HepG2 (cell line): ENCODE measurements at regions not wholly inside any gene's neighbourhood (a gene's known extent, or its start where the extent isn't known, plus 50 kb on each side); places are given as distances from the start of the nearest gene placed in this dataset.

Experiments
- ATAC-seq: fragments of 200-7000 bp; cut with Tn5 transposase; 3 replicates; pipeline ENCODE4 v1.9.1; 2020; ENCODE audit warnings: mild to moderate bottlenecking, moderate library complexity
- BruUV-seq: library from RNA; stranded (reverse); fragments of 400-500 nt; replicated peaks from 2 replicates; lab custom pipeline; 2021; lab: Mats Ljungman, UMichigan
- CTCF ChIA-PET: fragments of 300-600 bp; formaldehyde crosslinking; extraction: SDS; loops from one replicate; lab custom pipeline; 2021; ENCODE audit warnings: low total read pairs, inconsistent platforms, low intra/inter-chr PET ratio; lab: Yijun Ruan, JAX
- POLR2A ChIA-PET: fragments of 350-600 bp; sonication (Branson Sonifier 250); formaldehyde crosslinking; loops from one replicate; lab custom pipeline; 2020; ENCODE audit warnings: antibody characterized with exemption, inconsistent platforms; lab: Yijun Ruan, JAX
- DNase-seq: peaks from one replicate; pipeline ENCODE4 v3.0.0-alpha.2; 2015; ENCODE audit warnings: low spot score
- FAIRE-seq: peaks from 3 replicates; lab custom pipeline; 2011; peaks lifted over from hg19 to GRCh38; lab: Jason Lieb, UNC
- H2AFZ ChIP-seq: one replicate; pipeline ENCODE4 v1.6.1; 2011; ENCODE audit warnings: low read length, inconsistent platforms
- H3K27ac ChIP-seq: fragments of 300-600 bp; 3 replicates; pipeline ENCODE4 v1.8.0; 2011; ENCODE audit warnings: mixed run types, mild to moderate bottlenecking, mixed read lengths, low read length, inconsistent platforms; ENCODE audit not compliant: insufficient read depth; ENCODE audit errors: extremely low read length
- H3K27me3 ChIP-seq, 2 experiments: fragments of 200-600 bp in 1 of 2; 2 replicates in 1 of 2; 3 replicates in 1 of 2; pipeline versions ENCODE4 v1.6.0 to v1.8.0; 2011; ENCODE audit warnings: low read length in 2 of 2, mild to moderate bottlenecking in 2 of 2, moderate library complexity in 2 of 2, inconsistent platforms in 1 of 2; ENCODE audit not compliant: insufficient read depth in 2 of 2, control insufficient read depth in 1 of 2
- H3K36me3 ChIP-seq, 2 experiments: fragments of 200-600 bp in 1 of 2; replicated peaks in 1 of 2; 2 replicates in 1 of 2; 3 replicates in 1 of 2; pipeline versions ENCODE4 v1.5.1 to v1.8.0; 2011; ENCODE audit warnings: low read length in 2 of 2, inconsistent platforms in 1 of 2; ENCODE audit not compliant: insufficient read depth in 2 of 2, control insufficient read depth in 1 of 2
- H3K4me1 ChIP-seq: 2 replicates; pipeline ENCODE4 v1.5.1; 2012; ENCODE audit warnings: low read length, inconsistent platforms; ENCODE audit not compliant: insufficient read depth
- H3K4me2 ChIP-seq: 2 replicates; pipeline ENCODE4 v1.6.0; 2011; ENCODE audit warnings: low read depth, low read length, inconsistent platforms
- H3K4me3 ChIP-seq, 3 experiments: fragments of 200-600 bp in 1 of 3; sonication (generic), shearing (Covaris generic) in 1 of 3; replicated peaks in 1 of 3; 2 replicates each; pipeline ENCODE4 v1.5.1; 2011 to 2016; ENCODE audit warnings: low read length in 3 of 3, inconsistent platforms in 2 of 3, low read depth in 2 of 3, mild to moderate bottlenecking in 2 of 3, control low read depth in 1 of 3, mixed read lengths in 1 of 3; ENCODE audit not compliant: insufficient read depth in 1 of 3
- H3K79me2 ChIP-seq: one replicate; pipeline ENCODE4 v1.6.1; 2011; ENCODE audit warnings: low read length, inconsistent platforms; ENCODE audit not compliant: insufficient read depth
- H3K9ac ChIP-seq: 2 replicates; pipeline ENCODE4 v1.6.0; 2011; ENCODE audit warnings: mild to moderate bottlenecking, low read depth, low read length, inconsistent platforms; ENCODE audit not compliant: insufficient read depth
- H3K9me3 ChIP-seq: 2 replicates; pipeline ENCODE4 v1.5.1; 2012; ENCODE audit warnings: mild to moderate bottlenecking, low read length
- H4K20me1 ChIP-seq: 2 replicates; pipeline ENCODE4 v1.6.0; 2011; ENCODE audit warnings: inconsistent platforms, mild to moderate bottlenecking, low read length, moderate library complexity; ENCODE audit not compliant: insufficient read depth
- CHD4 ChIP-seq: fragments of 200-600 bp; sonication (generic); IDR thresholded peaks from 2 replicates; pipeline ENCODE4 v1.7.0; 2017; ENCODE audit warnings: mild to moderate bottlenecking, low read length, borderline replicate concordance
- GFI1 ChIP-seq: sonication (generic); formaldehyde crosslinking; IDR thresholded peaks from 2 replicates; pipeline ENCODE4 v1.5.0; 2020; ENCODE audit warnings: missing genetic modification reagents, mild to moderate bottlenecking, borderline replicate concordance
- HNF4A ChIP-seq: sonication (generic); formaldehyde crosslinking; IDR thresholded peaks from 2 replicates; pipeline ENCODE4 v1.4.0; 2020; ENCODE audit warnings: missing genetic modification reagents
- KAT8 ChIP-seq: IDR thresholded peaks from 2 replicates; pipeline ENCODE4 v1.6.1; 2016; ENCODE audit warnings: missing genetic modification reagents, missing compliant biosample characterization
- KLF11 ChIP-seq: IDR thresholded peaks from 2 replicates; pipeline ENCODE4 v1.6.1; 2016; ENCODE audit warnings: missing compliant biosample characterization
- MEIS1 ChIP-seq: sonication (generic); formaldehyde crosslinking; IDR thresholded peaks from 2 replicates; pipeline ENCODE4 v1.9.0; 2021; ENCODE audit warnings: mild to moderate bottlenecking, missing genetic modification reagents, moderate library complexity, borderline replicate concordance
- MTA1 ChIP-seq: sonication (generic); formaldehyde crosslinking; IDR thresholded peaks from 2 replicates; pipeline ENCODE4 v1.4.0; 2020; ENCODE audit warnings: missing genetic modification reagents, mild to moderate bottlenecking, borderline replicate concordance
- NFIC ChIP-seq: IDR thresholded peaks from 2 replicates; pipeline ENCODE4 v1.6.1; 2012; ENCODE audit warnings: mild to moderate bottlenecking, low read length, inconsistent platforms
- PAX8 ChIP-seq: sonication (generic); formaldehyde crosslinking; IDR thresholded peaks from 2 replicates; pipeline ENCODE4 v1.8.0; 2022; ENCODE audit warnings: mild to moderate bottlenecking, missing genetic modification reagents, borderline replicate concordance
- POLR2AphosphoS5 ChIP-seq: IDR thresholded peaks from 2 replicates; pipeline ENCODE4 v1.6.1; 2012; ENCODE audit warnings: low read depth, low read length
- RARA ChIP-seq: IDR thresholded peaks from 2 replicates; pipeline ENCODE4 v1.6.1; 2016; ENCODE audit warnings: missing genetic modification reagents, missing compliant biosample characterization
- SALL1 ChIP-seq: sonication (generic); formaldehyde crosslinking; IDR thresholded peaks from 2 replicates; pipeline ENCODE4 v1.8.0; 2022; ENCODE audit warnings: mild to moderate bottlenecking, missing genetic modification reagents
- SMARCC2 ChIP-seq: fragments of 450-650 bp; IDR thresholded peaks from 2 replicates; pipeline ENCODE4 v1.6.1; 2017; ENCODE audit warnings: antibody characterized with exemption, mild to moderate bottlenecking
- STAG1 ChIP-seq: sonication (generic); formaldehyde crosslinking; IDR thresholded peaks from 2 replicates; pipeline ENCODE4 v1.4.0; 2020; ENCODE audit warnings: missing genetic modification reagents
- THAP11 ChIP-seq: IDR thresholded peaks from 2 replicates; pipeline ENCODE4 v1.6.1; 2016; ENCODE audit warnings: missing biosample characterization, missing genetic modification reagents
- ZFP36L1 ChIP-seq: sonication (generic); formaldehyde crosslinking; IDR thresholded peaks from 2 replicates; pipeline ENCODE4 v1.8.0; 2022; ENCODE audit warnings: mild to moderate bottlenecking, missing genetic modification reagents, moderate library complexity
- ZMYM3 ChIP-seq: sonication (generic); formaldehyde crosslinking; IDR thresholded peaks from 2 replicates; pipeline ENCODE4 v1.5.1; 2020; ENCODE audit warnings: mild to moderate bottlenecking, missing genetic modification reagents
- ZNF431 ChIP-seq: sonication (generic); formaldehyde crosslinking; IDR thresholded peaks from 2 replicates; pipeline ENCODE4 v1.9.0; 2022; ENCODE audit warnings: missing genetic modification reagents, low read depth, mild to moderate bottlenecking, borderline replicate concordance
- ZNF441 ChIP-seq: sonication (generic); formaldehyde crosslinking; IDR thresholded peaks from 2 replicates; pipeline ENCODE4 v1.7.0; 2021; ENCODE audit warnings: missing genetic modification reagents, borderline replicate concordance
- WGBS: methylation state at CpG from one replicate; pipeline ENCODE4 v1.1.6; 2017; ENCODE audit warnings: low lambda C conversion rate; 5-methylcytosine and 5-hydroxymethylcytosine counted together
- in situ Hi-C: cut with HindIII; loops from 2 replicates; pipeline ENCODE4 v1.10.0; 2017; ENCODE audit warnings: low pct_unique_long_range_greater_than_20kb; ENCODE audit not compliant: extremely low pct_ligation_motif_present
- intact Hi-C: fragments of 100-400 bp; cut with micrococcal nuclease; formaldehyde crosslinking; loops from one replicate; pipeline ENCODE4 v1.10.0; 2022; ENCODE audit not compliant: unreplicated experiment
- TF ChIP-seq, protein P1 (sequence below): IDR thresholded peaks from 2 replicates; pipeline ENCODE4 v1.6.1; 2012; ENCODE audit warnings: inconsistent platforms
- TF ChIP-seq, protein P2 (sequence below): sonication (generic); formaldehyde crosslinking; IDR thresholded peaks from 2 replicates; pipeline ENCODE4 v1.5.0; 2020; ENCODE audit warnings: missing genetic modification reagents
- TF ChIP-seq, protein P3 (sequence below): sonication (generic); formaldehyde crosslinking; IDR thresholded peaks from 2 replicates; pipeline ENCODE4 v1.8.1; 2023; ENCODE audit warnings: mild to moderate bottlenecking, inconsistent platforms, moderate library complexity, missing genetic modification reagents, borderline replicate concordance

DNA sequence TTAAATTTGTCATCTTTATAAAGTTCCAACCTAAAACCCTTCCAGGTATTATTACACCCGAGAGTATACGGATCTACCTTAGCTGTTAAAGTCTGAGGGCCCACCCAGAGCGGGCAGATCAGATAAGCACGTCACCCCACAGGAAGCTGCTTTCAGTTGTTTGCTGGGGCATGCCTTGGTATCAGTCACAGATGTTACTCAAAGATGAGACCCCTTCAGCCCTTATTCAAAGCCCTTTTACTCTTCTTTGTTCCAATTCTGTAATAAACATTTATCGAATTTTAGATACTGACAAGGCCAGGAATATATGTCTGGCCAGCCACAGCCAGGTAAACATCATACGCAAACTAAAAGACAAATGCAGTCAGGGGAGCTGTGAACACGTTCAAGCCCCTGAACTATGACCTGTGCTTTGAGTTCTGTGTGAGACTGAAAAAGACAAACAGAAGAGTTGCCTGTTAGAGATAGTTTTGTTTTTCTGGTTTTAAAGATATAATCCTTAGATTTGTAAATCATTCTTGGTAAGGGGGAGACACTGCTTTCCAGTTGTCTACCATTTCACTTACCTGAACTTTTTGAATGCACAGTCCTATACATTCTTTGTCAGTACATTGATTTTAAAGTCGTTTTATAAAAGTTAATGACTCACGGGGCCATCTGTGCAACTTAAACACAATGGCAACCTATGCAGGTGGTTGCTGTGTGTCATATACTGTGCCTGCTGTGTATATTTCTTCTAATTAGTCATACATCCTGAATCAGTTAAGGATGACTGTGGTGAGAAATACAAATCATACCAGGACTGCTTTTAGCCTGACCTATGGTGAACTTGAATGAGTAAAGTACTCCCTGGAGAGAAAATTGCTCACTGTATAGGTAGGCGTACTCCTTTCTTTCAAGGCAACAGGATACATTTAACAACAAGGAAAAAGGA lies 100.5 kb upstream of the ITPRID2 start:
- ATAC-seq (peak; percentile 96), DNase-seq (peak; percentile 88), FAIRE-seq (peak; percentile 96)
- Histone ChIP-seq H3K9me3 (peaks cover 6% of the 10 kb centered on the region; the same call in 1 of the 2 replicates), H3K27me3 (no peaks in the 10 kb centered on the region), H3K9ac (peak overlapping the region; percentile 44), H3K27ac (peak overlapping the region; percentile 82), H3K79me2 (no peaks in the 10 kb centered on the region), H3K4me3 (peak overlapping the region; percentile 11 to 53 (median 31)), H3K4me1 (peaks cover 43% of the 10 kb centered on the region), H4K20me1 (no peaks in the 10 kb centered on the region), H2AFZ (peak overlapping the region; percentile 45), H3K36me3 (no peaks in the 10 kb centered on the region), H3K4me2 (peak overlapping the region; percentile 73)
- in situ Hi-C loops: no loop called here
- 9% methylated on average over 10 of the region's 10 CpGs for WGBS
- intact Hi-C loops: loop anchor here (1.0 to 5.0 kb wide), 4 partner anchors 13 to 161 kb away; partner anchors contain the start of gene ITPRID2
- ChIA-PET CTCF (no interaction called here), POLR2A (interaction anchor here (1.2 to 2.2 kb wide), 3 partner anchors 10 to 101 kb away, joined by 6 to 9 read pairs (median 7); partner anchors contain the start of gene ITPRID2)
- TSS peak; percentile 50 for BruUV-seq
- no peak for TF ChIP-seq SMARCC2
- TF ChIP-seq RARA (CRISPR knock-in tag): peak; percentile 49; the same call in 1 of the 2 replicates
- TF ChIP-seq POLR2AphosphoS5: peak; percentile 50; the same call in 1 of the 2 replicates
- TF ChIP-seq, protein P1, sequence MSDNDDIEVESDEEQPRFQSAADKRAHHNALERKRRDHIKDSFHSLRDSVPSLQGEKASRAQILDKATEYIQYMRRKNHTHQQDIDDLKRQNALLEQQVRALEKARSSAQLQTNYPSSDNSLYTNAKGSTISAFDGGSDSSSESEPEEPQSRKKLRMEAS: peak; percentile 80
- peak; percentile 80; the same call in 1 of the 2 replicates for TF ChIP-seq ZFP36L1 (CRISPR knock-in tag)
- TF ChIP-seq, protein P2, sequence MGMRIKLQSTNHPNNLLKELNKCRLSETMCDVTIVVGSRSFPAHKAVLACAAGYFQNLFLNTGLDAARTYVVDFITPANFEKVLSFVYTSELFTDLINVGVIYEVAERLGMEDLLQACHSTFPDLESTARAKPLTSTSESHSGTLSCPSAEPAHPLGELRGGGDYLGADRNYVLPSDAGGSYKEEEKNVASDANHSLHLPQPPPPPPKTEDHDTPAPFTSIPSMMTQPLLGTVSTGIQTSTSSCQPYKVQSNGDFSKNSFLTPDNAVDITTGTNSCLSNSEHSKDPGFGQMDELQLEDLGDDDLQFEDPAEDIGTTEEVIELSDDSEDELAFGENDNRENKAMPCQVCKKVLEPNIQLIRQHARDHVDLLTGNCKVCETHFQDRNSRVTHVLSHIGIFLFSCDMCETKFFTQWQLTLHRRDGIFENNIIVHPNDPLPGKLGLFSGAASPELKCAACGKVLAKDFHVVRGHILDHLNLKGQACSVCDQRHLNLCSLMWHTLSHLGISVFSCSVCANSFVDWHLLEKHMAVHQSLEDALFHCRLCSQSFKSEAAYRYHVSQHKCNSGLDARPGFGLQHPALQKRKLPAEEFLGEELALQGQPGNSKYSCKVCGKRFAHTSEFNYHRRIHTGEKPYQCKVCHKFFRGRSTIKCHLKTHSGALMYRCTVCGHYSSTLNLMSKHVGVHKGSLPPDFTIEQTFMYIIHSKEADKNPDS (CRISPR knock-in tag): no peak
- TF ChIP-seq, protein P3, sequence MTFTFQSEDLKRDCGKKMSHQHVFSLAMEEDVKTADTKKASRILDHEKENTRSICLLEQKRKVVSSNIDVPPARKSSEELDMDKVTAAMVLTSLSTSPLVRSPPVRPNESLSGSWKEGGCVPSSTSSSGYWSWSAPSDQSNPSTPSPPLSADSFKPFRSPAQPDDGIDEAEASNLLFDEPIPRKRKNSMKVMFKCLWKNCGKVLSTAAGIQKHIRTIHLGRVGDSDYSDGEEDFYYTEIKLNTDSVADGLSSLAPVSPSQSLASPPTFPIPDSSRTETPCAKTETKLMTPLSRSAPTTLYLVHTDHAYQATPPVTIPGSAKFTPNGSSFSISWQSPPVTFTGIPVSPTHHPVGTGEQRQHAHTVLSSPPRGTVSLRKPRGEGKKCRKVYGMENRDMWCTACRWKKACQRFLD (CRISPR knock-in tag): peak; percentile 23; the same call in 1 of the 2 replicates
- peak; percentile 73; the same call in 1 of the 2 replicates for TF ChIP-seq KAT8 (CRISPR knock-in tag)
- TF ChIP-seq THAP11: peak; percentile 44
- peak; percentile 75 for TF ChIP-seq SALL1 (CRISPR knock-in tag)
- TF ChIP-seq STAG1 (CRISPR knock-in tag): peak; percentile 19; the same call in 1 of the 2 replicates
- peak; percentile 80 for TF ChIP-seq NFIC
- TF ChIP-seq ZNF431 (CRISPR knock-in tag): 0 out of 2 replicates have a peak, but pooled peaks have one; percentile 55
- peak; percentile 81; the same call in 1 of the 2 replicates for TF ChIP-seq KLF11 (CRISPR knock-in tag)
- TF ChIP-seq PAX8 (CRISPR knock-in tag): no peak
- TF ChIP-seq MTA1 (CRISPR knock-in tag): no peak
- TF ChIP-seq GFI1: peak; percentile 72
- peak; percentile 63; the same call in 1 of the 2 replicates for TF ChIP-seq CHD4
- peak; percentile 82 for TF ChIP-seq ZMYM3
- no peak for TF ChIP-seq ZNF441 (CRISPR knock-in tag)
- peak; percentile 91 for TF ChIP-seq HNF4A (CRISPR knock-in tag)
- no peak for TF ChIP-seq MEIS1
